ENCODE measurements at regions not wholly inside any gene's neighbourhood (a gene's known extent, or its start where the extent isn't known, plus 50 kb on each side); places are given as distances from the start of the nearest gene placed in this dataset.

DNA sequence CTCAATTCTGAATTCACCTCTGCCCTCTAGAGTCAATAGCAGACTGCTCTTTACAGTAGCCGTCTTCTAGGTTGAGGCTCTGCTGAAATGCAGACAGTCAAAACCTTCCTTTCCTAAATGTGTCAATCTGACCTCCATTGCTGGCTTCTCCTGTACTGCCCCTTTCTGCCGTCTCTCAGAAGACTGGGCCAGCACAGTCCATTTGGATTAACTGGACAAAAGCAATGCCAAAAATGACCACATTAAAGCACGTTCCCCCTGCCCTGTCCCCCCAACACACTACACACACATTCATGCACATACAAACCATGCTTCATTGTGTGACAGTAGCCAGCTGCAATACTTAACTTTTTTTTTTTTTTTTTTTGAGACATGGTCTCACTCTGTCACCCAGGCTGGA lies 130.2 kb upstream of the LIFR start:
- Mint-ChIP-seq H3K27me3 (ENCODE audit: low read depth, unreplicated experiment) (no peaks in the 10 kb centered on the region), H3K4me3 (ENCODE audit: unreplicated experiment) (no peak overlapping the region), H3K9me3 (ENCODE audit: unreplicated experiment) (peaks cover 6% of the 10 kb centered on the region), H3K27ac (ENCODE audit: unreplicated experiment) (no peak overlapping the region), H3K4me1 (ENCODE audit: low read depth, unreplicated experiment) (no peaks in the 10 kb centered on the region), H3K36me3 (ENCODE audit: low read depth, unreplicated experiment) (no peaks in the 10 kb centered on the region)
- H3K4me3 ChIP-seq (ENCODE audit: insufficient read depth, low read depth, low read length), result no peak overlapping the region
- no peaks in the 10 kb centered on the region for H3K4me1 ChIP-seq (ENCODE audit: insufficient read depth, low read length)
- no peak overlapping the region for H3K27ac ChIP-seq (ENCODE audit: low read depth, low read length)
- H3K79me2 ChIP-seq (ENCODE audit: insufficient read depth, low read length), result no peaks in the 10 kb centered on the region
- H3K9ac ChIP-seq (ENCODE audit: low read length), result no peak overlapping the region
- H3K4me2 ChIP-seq (ENCODE audit: low read length), result no peak overlapping the region
- H3K36me3 ChIP-seq (ENCODE audit: insufficient read depth, low read length), result no peaks in the 10 kb centered on the region
- H3K9me3 ChIP-seq (ENCODE audit: insufficient read depth, low read depth, low read length), result no peaks in the 10 kb centered on the region
- no peaks in the 10 kb centered on the region for H3K27me3 ChIP-seq (ENCODE audit: insufficient read depth, low read length)
- DNase-seq (ENCODE audit: low read depth), result no peak
- H2AFZ ChIP-seq (ENCODE audit: low read depth, low read length), result no peak overlapping the region
- no peak for FAIRE-seq
- TF ChIP-seq, protein P1, sequence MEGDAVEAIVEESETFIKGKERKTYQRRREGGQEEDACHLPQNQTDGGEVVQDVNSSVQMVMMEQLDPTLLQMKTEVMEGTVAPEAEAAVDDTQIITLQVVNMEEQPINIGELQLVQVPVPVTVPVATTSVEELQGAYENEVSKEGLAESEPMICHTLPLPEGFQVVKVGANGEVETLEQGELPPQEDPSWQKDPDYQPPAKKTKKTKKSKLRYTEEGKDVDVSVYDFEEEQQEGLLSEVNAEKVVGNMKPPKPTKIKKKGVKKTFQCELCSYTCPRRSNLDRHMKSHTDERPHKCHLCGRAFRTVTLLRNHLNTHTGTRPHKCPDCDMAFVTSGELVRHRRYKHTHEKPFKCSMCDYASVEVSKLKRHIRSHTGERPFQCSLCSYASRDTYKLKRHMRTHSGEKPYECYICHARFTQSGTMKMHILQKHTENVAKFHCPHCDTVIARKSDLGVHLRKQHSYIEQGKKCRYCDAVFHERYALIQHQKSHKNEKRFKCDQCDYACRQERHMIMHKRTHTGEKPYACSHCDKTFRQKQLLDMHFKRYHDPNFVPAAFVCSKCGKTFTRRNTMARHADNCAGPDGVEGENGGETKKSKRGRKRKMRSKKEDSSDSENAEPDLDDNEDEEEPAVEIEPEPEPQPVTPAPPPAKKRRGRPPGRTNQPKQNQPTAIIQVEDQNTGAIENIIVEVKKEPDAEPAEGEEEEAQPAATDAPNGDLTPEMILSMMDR (IDR thresholded peaks at IDR 0.05; ENCODE audit: insufficient read depth, low read depth, low read length), result no peak
- no peak for TF ChIP-seq EZH2 (IDR thresholded peaks at IDR 0.05; ENCODE audit: insufficient read depth, low read length)
- no peaks in the 10 kb centered on the region for H4K20me1 ChIP-seq (ENCODE audit: insufficient read depth, low read length)

DNA sequence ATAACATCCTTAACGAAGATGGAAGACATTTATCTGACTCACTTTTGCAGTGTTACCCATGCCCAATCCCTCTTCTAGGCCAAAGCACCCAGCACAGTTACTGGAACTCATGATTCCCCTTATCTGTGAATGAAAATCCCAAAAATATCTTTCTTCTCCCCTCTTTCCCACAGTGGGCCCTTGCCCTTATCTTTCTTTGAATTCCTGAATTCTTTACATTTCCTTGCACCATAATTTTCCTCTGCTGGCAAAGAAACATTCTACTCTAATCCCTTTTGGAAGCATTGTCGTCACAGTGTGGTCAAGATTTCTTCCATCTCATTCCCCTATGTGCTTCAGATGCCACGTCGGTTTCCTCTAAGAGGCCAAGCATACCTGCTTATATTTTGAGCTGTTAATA lies 135.9 kb upstream of the LIFR start:
- H3K36me3 Mint-ChIP-seq (ENCODE audit: low read depth, unreplicated experiment), result no peaks in the 10 kb centered on the region
- no peaks in the 10 kb centered on the region for H3K9me3 ChIP-seq (ENCODE audit: insufficient read depth, low read depth, low read length)
- H4K20me1 ChIP-seq (ENCODE audit: insufficient read depth, low read length), result no peaks in the 10 kb centered on the region
- H3K4me2 ChIP-seq (ENCODE audit: low read length), result no peak overlapping the region
- no peaks in the 10 kb centered on the region for H3K36me3 ChIP-seq (ENCODE audit: insufficient read depth, low read length)
- H3K27ac Mint-ChIP-seq (ENCODE audit: unreplicated experiment), result no peak overlapping the region
- H3K4me3 ChIP-seq (ENCODE audit: insufficient read depth, low read depth, low read length), result no peak overlapping the region
- TF ChIP-seq, protein P1 (IDR thresholded peaks at IDR 0.05; ENCODE audit: insufficient read depth, low read depth, low read length), result no peak
- TF ChIP-seq EZH2 (IDR thresholded peaks at IDR 0.05; ENCODE audit: insufficient read depth, low read length), result no peak
- H3K9me3 Mint-ChIP-seq (ENCODE audit: unreplicated experiment), result peaks cover 6% of the 10 kb centered on the region
- H3K4me1 ChIP-seq (ENCODE audit: insufficient read depth, low read length), result no peaks in the 10 kb centered on the region
- H3K79me2 ChIP-seq (ENCODE audit: insufficient read depth, low read length), result no peaks in the 10 kb centered on the region
- DNase-seq (ENCODE audit: low read depth), result peak; percentile 11
- no peaks in the 10 kb centered on the region for H3K27me3 ChIP-seq (ENCODE audit: insufficient read depth, low read length)
- H3K4me3 Mint-ChIP-seq (ENCODE audit: unreplicated experiment), result no peak overlapping the region
- FAIRE-seq, result no peak
- peaks cover 4% of the 10 kb centered on the region for H3K4me1 Mint-ChIP-seq (ENCODE audit: low read depth, unreplicated experiment)
- H3K27me3 Mint-ChIP-seq (ENCODE audit: low read depth, unreplicated experiment), result no peaks in the 10 kb centered on the region
- H2AFZ ChIP-seq (ENCODE audit: low read depth, low read length), result no peak overlapping the region
- no peak overlapping the region for H3K9ac ChIP-seq (ENCODE audit: low read length)
- no peak overlapping the region for H3K27ac ChIP-seq (ENCODE audit: low read depth, low read length)

DNA sequence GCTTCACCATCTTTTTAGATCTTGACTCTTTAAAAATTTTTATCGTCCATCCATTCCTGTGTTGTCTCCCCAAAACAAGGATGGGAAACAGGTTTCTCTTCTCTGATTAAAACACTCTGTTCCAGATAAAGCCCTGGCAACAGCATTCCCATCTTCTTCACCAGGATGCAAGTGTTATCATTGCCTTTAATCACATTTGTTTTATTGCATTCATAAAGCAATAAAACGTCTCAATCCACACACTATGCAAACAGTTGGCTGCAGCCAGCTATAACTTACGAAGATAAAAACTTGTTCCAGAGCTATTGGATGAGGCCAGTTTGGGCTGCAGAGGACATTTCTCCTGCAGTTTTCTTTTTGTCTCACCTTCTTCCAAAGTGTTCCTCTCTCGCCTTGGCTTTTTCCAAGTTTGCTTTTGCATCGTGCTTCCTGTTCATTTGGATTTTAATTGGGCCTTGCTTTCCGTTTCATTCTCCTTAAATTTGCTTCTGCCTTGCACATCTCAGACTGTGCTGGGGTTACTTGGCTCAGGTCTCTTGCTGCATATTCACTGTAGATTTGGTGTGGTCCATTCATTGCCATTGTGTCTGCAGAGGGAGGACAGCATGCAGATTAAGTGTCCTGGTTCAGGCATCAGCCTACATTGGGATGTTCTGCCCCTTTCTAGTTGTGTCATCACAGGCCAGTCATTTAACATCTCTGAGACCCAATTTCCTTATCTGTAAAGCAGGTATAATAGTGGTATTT lies 136.5 kb upstream of the LIFR start:
- Mint-ChIP-seq H3K27me3 (ENCODE audit: low read depth, unreplicated experiment) (no peaks in the 10 kb centered on the region), H3K27ac (ENCODE audit: unreplicated experiment) (no peak overlapping the region), H3K4me1 (ENCODE audit: low read depth, unreplicated experiment) (peaks cover 4% of the 10 kb centered on the region), H3K9me3 (ENCODE audit: unreplicated experiment) (peaks cover 6% of the 10 kb centered on the region), H3K4me3 (ENCODE audit: unreplicated experiment) (no peak overlapping the region), H3K36me3 (ENCODE audit: low read depth, unreplicated experiment) (no peaks in the 10 kb centered on the region)
- TF ChIP-seq, protein P1 (IDR thresholded peaks at IDR 0.05; ENCODE audit: insufficient read depth, low read depth, low read length), result no peak
- no peak for TF ChIP-seq EZH2 (IDR thresholded peaks at IDR 0.05; ENCODE audit: insufficient read depth, low read length)
- Histone ChIP-seq H3K9ac (ENCODE audit: low read length) (no peak overlapping the region), H3K4me2 (ENCODE audit: low read length) (no peak overlapping the region), H3K27me3 (ENCODE audit: insufficient read depth, low read length) (no peaks in the 10 kb centered on the region), H4K20me1 (ENCODE audit: insufficient read depth, low read length) (no peaks in the 10 kb centered on the region), H3K79me2 (ENCODE audit: insufficient read depth, low read length) (no peaks in the 10 kb centered on the region), H3K4me3 (ENCODE audit: insufficient read depth, low read depth, low read length) (no peak overlapping the region), H3K4me1 (ENCODE audit: insufficient read depth, low read length) (no peaks in the 10 kb centered on the region), H3K27ac (ENCODE audit: low read depth, low read length) (no peak overlapping the region), H2AFZ (ENCODE audit: low read depth, low read length) (no peak overlapping the region), H3K9me3 (ENCODE audit: insufficient read depth, low read depth, low read length) (no peaks in the 10 kb centered on the region), H3K36me3 (ENCODE audit: insufficient read depth, low read length) (no peaks in the 10 kb centered on the region)
- FAIRE-seq (no peak), DNase-seq (ENCODE audit: low read depth) (no peak)

Data from astrocyte (in vitro differentiated cells and primary cell).